IPS-18c (cell line): ENCODE measurements at regions not wholly inside any gene's neighbourhood (a gene's known extent, or its start where the extent isn't known, plus 50 kb on each side); places are given as distances from the start of the nearest gene placed in this dataset.

ENCODE experiments used
- H3K4me3 ChIP-seq: 2 replicates; pipeline ENCODE4 v1.7.0; 2013; ENCODE audit warnings: low read depth, mild to moderate bottlenecking, low read length, moderate library complexity; ENCODE audit not compliant: insufficient read depth
- H3K9me3 ChIP-seq: one replicate; pipeline ENCODE4 v1.6.1; 2013; ENCODE audit warnings: mild to moderate bottlenecking, low read length, moderate library complexity; ENCODE audit not compliant: control insufficient read depth, insufficient read depth

- H3K9me3 ChIP-seq, result no peaks in the 10 kb centered on the region
- no peak overlapping the region for H3K4me3 ChIP-seq
Observed at GRCh38 chr11:45440111-45440510, 154.0 kb upstream of the SYT13 start.

DNA sequence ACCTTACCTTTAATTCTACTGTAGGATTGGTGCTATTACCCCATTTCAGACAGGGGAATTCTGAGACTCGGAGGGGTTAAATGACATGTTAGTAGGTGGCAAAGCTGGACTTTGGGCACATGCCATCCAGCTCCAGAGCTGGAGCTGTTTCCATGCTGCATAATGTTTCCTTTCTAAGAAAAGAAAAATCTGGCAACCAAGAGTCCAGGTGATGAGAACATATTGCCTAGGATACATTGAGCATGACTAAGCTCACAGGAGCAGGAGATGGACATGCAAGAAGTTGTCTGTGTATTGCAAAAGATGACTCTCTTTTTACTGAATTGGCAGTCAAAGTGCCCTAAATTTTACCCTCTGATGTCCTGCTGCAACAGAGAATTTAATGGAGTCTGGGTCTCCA lies 150.8 kb upstream of the SYT13 start:
- no peak overlapping the region for H3K4me3 ChIP-seq
- H3K9me3 ChIP-seq, result no peaks in the 10 kb centered on the region

DNA sequence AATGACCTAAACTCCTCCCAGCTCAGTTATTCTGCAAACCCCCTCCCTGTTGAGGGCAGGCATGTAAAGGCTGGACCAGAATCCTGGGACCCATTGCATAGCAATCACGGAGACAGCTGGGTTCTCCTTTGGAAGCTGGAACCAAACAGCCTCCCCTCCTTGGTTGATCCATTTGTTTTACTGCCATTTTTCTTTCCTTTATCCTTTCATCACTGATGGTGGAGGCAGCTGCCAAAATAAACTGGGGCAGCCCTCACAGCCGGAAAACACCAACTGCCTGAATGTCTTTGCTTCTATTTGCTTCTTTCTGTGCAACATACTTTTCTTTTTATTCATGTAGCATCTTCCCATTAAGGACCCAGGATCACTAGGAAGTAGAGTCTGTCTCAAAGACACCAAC lies 150.0 kb upstream of the SYT13 start:
- H3K9me3 ChIP-seq, result no peaks in the 10 kb centered on the region

DNA sequence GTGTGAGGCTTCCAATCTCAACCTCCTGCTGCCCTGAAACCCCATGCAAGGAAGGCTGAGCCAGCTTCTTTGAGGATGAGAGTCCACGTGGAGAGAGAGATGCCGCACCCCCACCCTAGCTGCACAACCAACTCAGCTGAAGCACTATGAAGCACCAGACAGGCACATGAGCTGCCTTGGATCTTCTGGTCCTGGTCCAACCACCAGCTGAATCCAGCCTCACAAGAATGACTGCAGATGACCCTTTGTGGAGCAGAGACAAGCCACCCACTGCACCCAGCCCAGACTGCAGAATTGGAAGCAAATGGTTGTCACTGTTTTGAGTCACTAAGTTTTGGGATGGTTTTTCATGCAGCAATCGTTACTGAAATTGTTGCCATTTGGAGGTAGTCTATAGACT lies 149.6 kb upstream of the SYT13 start:
- no peaks in the 10 kb centered on the region for H3K9me3 ChIP-seq
- no peak overlapping the region for H3K4me3 ChIP-seq

More for the DNA sequence above, 150.0 kb upstream of the SYT13 start:
- H3K4me3 ChIP-seq, result no peak overlapping the region

DNA sequence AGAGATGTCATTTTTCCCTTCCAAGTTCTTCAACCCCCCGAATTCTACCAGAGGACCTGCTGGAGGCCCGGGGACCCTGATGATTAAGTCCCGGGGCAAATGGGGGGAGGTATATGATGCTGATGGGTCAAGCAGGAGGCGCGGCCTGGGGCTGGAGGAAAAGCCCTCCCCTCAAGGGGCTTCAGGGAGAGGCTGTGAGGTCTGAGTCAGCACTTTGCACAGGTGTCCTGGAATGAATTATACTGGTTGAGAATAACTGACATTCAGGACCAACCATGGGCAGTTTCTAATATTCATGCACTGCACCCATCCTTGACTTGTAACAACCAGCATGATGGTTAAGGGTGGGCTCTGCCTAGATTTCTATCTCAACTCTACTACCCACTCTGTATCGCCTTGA lies 146.8 kb upstream of the SYT13 start:
- H3K4me3 ChIP-seq, result no peak overlapping the region

GRCh38 chr11:45432100-45432499 lies 146.0 kb upstream of the SYT13 start:
- Histone ChIP-seq H3K4me3 (no peak overlapping the region), H3K9me3 (no peaks in the 10 kb centered on the region)

More for the DNA sequence above, 146.8 kb upstream of the SYT13 start:
- H3K9me3 ChIP-seq, result no peaks in the 10 kb centered on the region

GRCh38 chr11:45431046-45432018 lies 145.2 kb upstream of the SYT13 start:
- no peaks in the 10 kb centered on the region for H3K9me3 ChIP-seq
- H3K4me3 ChIP-seq, result no peak overlapping the region

DNA sequence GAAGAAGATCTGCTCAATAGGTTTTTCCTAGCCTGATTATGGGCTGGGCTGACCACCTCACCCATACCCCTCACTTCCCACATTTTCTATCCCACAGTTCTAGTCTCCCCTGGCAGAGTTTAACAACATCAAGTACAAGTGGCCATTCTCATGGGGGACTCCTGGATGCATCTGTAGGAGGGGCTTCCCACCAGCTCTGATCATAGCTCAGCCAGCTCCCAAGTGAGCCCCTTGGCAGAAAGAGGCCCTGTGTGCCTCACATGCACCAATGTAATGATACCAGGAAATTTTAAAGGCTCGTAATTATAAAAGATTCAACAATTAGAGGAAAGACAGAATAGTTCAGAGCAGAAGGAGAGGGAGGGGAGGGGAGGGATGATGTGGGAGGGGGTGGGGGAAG lies 144.2 kb upstream of the SYT13 start:
- Histone ChIP-seq H3K9me3 (no peaks in the 10 kb centered on the region), H3K4me3 (no peak overlapping the region)

- H3K9me3 ChIP-seq, result no peaks in the 10 kb centered on the region
- no peak overlapping the region for H3K4me3 ChIP-seq
Observed at GRCh38 chr11:45429719-45430118, 143.6 kb upstream of the SYT13 start.

- no peaks in the 10 kb centered on the region for H3K9me3 ChIP-seq
Observed at GRCh38 chr11:45428541-45429230, 142.5 kb upstream of the SYT13 start.

GRCh38 chr11:45428116-45428515 lies 142.0 kb upstream of the SYT13 start:
- H3K9me3 ChIP-seq, result no peaks in the 10 kb centered on the region
- no peak overlapping the region for H3K4me3 ChIP-seq

More at GRCh38 chr11:45428541-45429230, 142.5 kb upstream of the SYT13 start:
- H3K4me3 ChIP-seq, result no peak overlapping the region

- Histone ChIP-seq H3K4me3 (no peak overlapping the region), H3K9me3 (no peaks in the 10 kb centered on the region)
Observed at GRCh38 chr11:45424411-45425180, 138.5 kb upstream of the SYT13 start.

DNA sequence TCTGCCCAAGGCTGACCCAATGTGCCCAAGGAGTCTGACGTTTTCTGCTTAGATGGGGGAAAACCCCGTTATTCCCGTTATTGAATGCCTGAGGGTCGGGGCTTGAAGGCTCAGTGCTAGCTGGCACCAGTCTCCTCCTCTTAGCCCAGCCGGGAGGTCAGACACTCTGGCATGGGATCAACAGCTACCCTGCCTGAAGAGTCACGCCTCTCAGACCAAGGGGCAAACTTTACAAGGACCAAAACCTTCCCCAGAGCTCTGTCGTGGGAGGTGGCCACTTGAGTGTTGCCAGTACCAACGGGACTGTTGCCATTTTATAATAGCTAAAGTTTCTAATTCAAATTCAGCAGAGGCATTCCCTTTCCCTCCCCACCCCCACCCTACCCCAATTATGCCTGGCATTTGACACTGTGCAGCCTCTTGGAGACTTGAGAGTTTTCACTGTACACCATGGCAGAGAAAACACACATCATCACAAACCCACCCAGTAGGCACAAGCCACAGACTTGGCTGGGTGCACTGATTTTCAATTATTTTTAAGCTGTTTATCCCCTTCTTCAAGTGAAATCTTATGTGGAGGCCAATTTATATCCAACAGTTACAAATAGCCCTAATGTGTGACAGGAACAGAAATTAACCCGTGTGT lies 137.5 kb upstream of the SYT13 start:
- Histone ChIP-seq H3K4me3 (no peak overlapping the region), H3K9me3 (no peaks in the 10 kb centered on the region)

- H3K4me3 ChIP-seq, result no peak overlapping the region
- H3K9me3 ChIP-seq, result no peaks in the 10 kb centered on the region
Observed at GRCh38 chr11:45423036-45423435, 136.9 kb upstream of the SYT13 start.

DNA sequence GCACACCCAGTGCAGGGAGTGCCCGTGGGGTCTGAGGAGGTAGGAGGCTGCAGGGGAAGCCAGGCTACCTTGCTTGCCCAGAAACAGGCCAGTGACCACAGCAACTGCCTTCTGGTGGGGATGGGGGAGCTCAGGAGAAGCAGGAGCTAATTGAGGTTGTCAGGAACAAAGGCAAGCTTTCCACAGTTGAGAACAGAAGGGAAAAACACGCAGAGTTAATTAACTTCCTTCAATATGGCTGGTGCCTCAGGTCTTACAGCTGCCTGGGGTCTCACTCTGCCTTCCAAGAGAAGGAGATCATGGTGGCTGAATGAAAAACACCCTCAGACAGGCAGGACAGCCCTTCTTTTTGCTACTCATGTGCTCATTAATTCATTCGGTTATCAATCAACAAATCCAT lies 127.9 kb upstream of the SYT13 start:
- H3K4me3 ChIP-seq, result no peak overlapping the region
- H3K9me3 ChIP-seq, result no peaks in the 10 kb centered on the region

GRCh38 chr11:45413156-45413858 lies 127.2 kb upstream of the SYT13 start:
- no peaks in the 10 kb centered on the region for H3K9me3 ChIP-seq
- no peak overlapping the region for H3K4me3 ChIP-seq

DNA sequence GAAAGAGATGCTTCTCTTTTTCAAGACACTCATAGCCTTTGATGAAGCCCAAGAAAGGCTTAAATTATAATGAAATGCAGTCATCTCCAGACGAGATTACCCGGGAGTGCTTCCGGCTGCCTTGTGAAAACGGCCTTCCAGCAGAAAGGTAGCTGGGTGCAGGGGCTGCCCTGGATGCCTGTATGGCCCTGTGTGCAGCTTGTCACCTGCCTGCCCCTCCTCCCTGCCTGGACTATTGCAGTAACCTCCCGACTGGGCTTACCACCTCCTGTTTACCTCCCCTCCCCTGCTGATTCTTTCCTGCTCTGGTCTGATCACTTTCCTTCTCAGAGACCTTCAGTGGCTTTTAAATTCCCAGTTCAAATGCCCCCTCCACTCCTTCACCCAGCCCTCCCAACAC lies 126.4 kb upstream of the SYT13 start:
- Histone ChIP-seq H3K4me3 (no peak overlapping the region), H3K9me3 (no peaks in the 10 kb centered on the region)
